ENCODE measurements at regions not wholly inside any gene's neighbourhood (a gene's known extent, or its start where the extent isn't known, plus 50 kb on each side); places are given as distances from the start of the nearest gene placed in this dataset.

- H3K4me3 ChIP-seq (ENCODE audit: low read depth, low read length), result no peak overlapping the region
- no peak for TF ChIP-seq CTCF (IDR thresholded peaks at IDR 0.05; ENCODE audit: low read depth, low read length)
These were observed 170.7 kb downstream of the HERPUD2 start for GRCh38 chr7:35524112-35524804.

GRCh38 chr7:35523292-35523691, 171.6 kb downstream of the HERPUD2 start:
- no peak for TF ChIP-seq CTCF (IDR thresholded peaks at IDR 0.05; ENCODE audit: low read depth, low read length)
- H3K4me3 ChIP-seq (ENCODE audit: low read depth, low read length), result no peak overlapping the region

GRCh38 chr7:35522697-35523096, 172.2 kb downstream of the HERPUD2 start:
- H3K4me3 ChIP-seq (ENCODE audit: low read depth, low read length), result no peak overlapping the region
- no peak for TF ChIP-seq CTCF (IDR thresholded peaks at IDR 0.05; ENCODE audit: low read depth, low read length)

GRCh38 chr7:35521941-35522340, 173.0 kb downstream of the HERPUD2 start:
- no peak overlapping the region for H3K4me3 ChIP-seq (ENCODE audit: low read depth, low read length)
- no peak for TF ChIP-seq CTCF (IDR thresholded peaks at IDR 0.05; ENCODE audit: low read depth, low read length)

- TF ChIP-seq CTCF (IDR thresholded peaks at IDR 0.05; ENCODE audit: low read depth, low read length), result no peak
These were observed 173.9 kb downstream of the HERPUD2 start for GRCh38 chr7:35520810-35521625.

GRCh38 chr7:35519971-35520809, 174.7 kb downstream of the HERPUD2 start:
- peak; percentile 86 for TF ChIP-seq CTCF (IDR thresholded peaks at IDR 0.05; ENCODE audit: low read depth, low read length)
- H3K4me3 ChIP-seq (ENCODE audit: low read depth, low read length), result no peak overlapping the region

More at GRCh38 chr7:35520810-35521625, 173.9 kb downstream of the HERPUD2 start:
- H3K4me3 ChIP-seq (ENCODE audit: low read depth, low read length), result no peak overlapping the region
